ENCODE measurements at regions not wholly inside any gene's neighbourhood (a gene's known extent, or its start where the extent isn't known, plus 50 kb on each side); places are given as distances from the start of the nearest gene placed in this dataset.

- Histone ChIP-seq H2AFZ (ENCODE audit: control insufficient read depth, low read length) (no peak overlapping the region), H3K36me3 (ENCODE audit: control insufficient read depth in 2 of 2, extremely low read depth in 1 of 2, insufficient read depth in 2 of 2, low read length in 2 of 2) (no peaks in the 10 kb centered on the region), H3K9me1 (ENCODE audit: control insufficient read depth, extremely low read depth, insufficient read depth, low read length) (no peaks in the 10 kb centered on the region), H3K27me3 (ENCODE audit: control insufficient read depth, extremely low read depth, insufficient read depth, low read length) (no peaks in the 10 kb centered on the region), H3K9me3 (ENCODE audit: control insufficient read depth, low read depth, low read length) (no peaks in the 10 kb centered on the region), H4K20me1 (ENCODE audit: control insufficient read depth, extremely low read depth, insufficient read depth, low read length) (no peaks in the 10 kb centered on the region), H3K4me1 (ENCODE audit: control insufficient read depth, extremely low read depth, insufficient read depth, low read length) (no peaks in the 10 kb centered on the region), H3K4me2 (ENCODE audit: control insufficient read depth, extremely low read depth, insufficient read depth, low read depth, low read length) (no peak overlapping the region), H3K27ac (ENCODE audit: control insufficient read depth, insufficient read depth, low read length) (no peak overlapping the region), H3K4me3 (ENCODE audit: control insufficient read depth in 2 of 3, extremely low read depth in 1 of 3, insufficient read depth in 2 of 3, low read depth in 1 of 3, low read length in 3 of 3) (no peak overlapping the region), H3K79me2 (ENCODE audit: control insufficient read depth, insufficient read depth, low read length) (no peaks in the 10 kb centered on the region), H3K9ac (ENCODE audit: control insufficient read depth, extremely low read depth, insufficient read depth, low read length) (no peak overlapping the region)
- DNase-seq (ENCODE audit: low read depth, low spot score) (no peak), FAIRE-seq (no peak)
- TF ChIP-seq CTCF (optimal IDR thresholded peaks at IDR 0.05 in 1 of 3, IDR thresholded peaks at IDR 0.05 in 1 of 3, conservative IDR thresholded peaks at IDR 0.05 in 1 of 3; ENCODE audit: extremely low read depth in 1 of 3, insufficient read depth in 2 of 3, low read length in 3 of 3) (no peak), EZH2 (IDR thresholded peaks at IDR 0.05; ENCODE audit: low read length) (no peak)
- dilution Hi-C loops (cut with MboI; ENCODE audit: extremely low pct_ligation_motif_present, low sequenced_read_pairs): no loop called here
Measured at GRCh38 chr13:87403748-87404432, 267.3 kb upstream of the SLITRK5 start.

GRCh38 chr13:87426742-87427141 lies 244.4 kb upstream of the SLITRK5 start:
- FAIRE-seq: no peak
- Histone ChIP-seq H3K4me2 (ENCODE audit: control insufficient read depth, extremely low read depth, insufficient read depth, low read depth, low read length) (no peak overlapping the region), H3K9me3 (ENCODE audit: control insufficient read depth, low read depth, low read length) (no peaks in the 10 kb centered on the region), H3K27ac (ENCODE audit: control insufficient read depth, insufficient read depth, low read length) (no peak overlapping the region), H3K36me3 (ENCODE audit: control insufficient read depth in 2 of 2, extremely low read depth in 1 of 2, insufficient read depth in 2 of 2, low read length in 2 of 2) (no peaks in the 10 kb centered on the region), H3K9me1 (ENCODE audit: control insufficient read depth, extremely low read depth, insufficient read depth, low read length) (no peaks in the 10 kb centered on the region), H2AFZ (ENCODE audit: control insufficient read depth, low read length) (no peak overlapping the region), H3K9ac (ENCODE audit: control insufficient read depth, extremely low read depth, insufficient read depth, low read length) (no peak overlapping the region), H3K4me3 (ENCODE audit: control insufficient read depth in 2 of 3, extremely low read depth in 1 of 3, insufficient read depth in 2 of 3, low read depth in 1 of 3, low read length in 3 of 3) (no peak overlapping the region), H3K27me3 (ENCODE audit: control insufficient read depth, extremely low read depth, insufficient read depth, low read length) (no peaks in the 10 kb centered on the region), H3K79me2 (ENCODE audit: control insufficient read depth, insufficient read depth, low read length) (no peaks in the 10 kb centered on the region), H3K4me1 (ENCODE audit: control insufficient read depth, extremely low read depth, insufficient read depth, low read length) (no peaks in the 10 kb centered on the region), H4K20me1 (ENCODE audit: control insufficient read depth, extremely low read depth, insufficient read depth, low read length) (no peaks in the 10 kb centered on the region)
- dilution Hi-C loops (cut with MboI; ENCODE audit: extremely low pct_ligation_motif_present, low sequenced_read_pairs): no loop called here
- TF ChIP-seq EZH2 (IDR thresholded peaks at IDR 0.05; ENCODE audit: low read length) (no peak), CTCF (optimal IDR thresholded peaks at IDR 0.05 in 1 of 3, IDR thresholded peaks at IDR 0.05 in 1 of 3, conservative IDR thresholded peaks at IDR 0.05 in 1 of 3; ENCODE audit: extremely low read depth in 1 of 3, insufficient read depth in 2 of 3, low read length in 3 of 3) (no peak)
- no peak for DNase-seq (ENCODE audit: low read depth, low spot score)
